Common myeloid progenitor, CD34-positive (primary cell): ENCODE measurements at regions not wholly inside any gene's neighbourhood (a gene's known extent, or its start where the extent isn't known, plus 50 kb on each side); places are given as distances from the start of the nearest gene placed in this dataset.

ENCODE experiments used
- CTCF ChIA-PET: fragments of 350-600 bp; sonication (Branson Sonifier 250); formaldehyde crosslinking; loops from one replicate; lab custom pipeline; 2021; ENCODE audit warnings: antibody characterized with exemption; lab: Charles Lee
- POLR2A ChIA-PET: fragments of 350-600 bp; sonication (Branson Sonifier 250); formaldehyde crosslinking; loops from one replicate; lab custom pipeline; 2021; ENCODE audit warnings: antibody characterized with exemption; lab: Charles Lee
- DNase-seq, 3 donors: peaks; one replicate each; pipeline versions ENCODE4 v3.0.0 to v3.0.0-alpha.2; 2013
- H3K27ac ChIP-seq, 2 experiments: 1 replicate in 1 of 2; 2 replicates in 1 of 2; pipeline ENCODE4 v1.7.0; 2013; ENCODE audit warnings: inconsistent platforms in 2 of 2, low read length in 2 of 2, mild to moderate bottlenecking in 2 of 2, low read depth in 1 of 2, moderate library complexity in 1 of 2; ENCODE audit not compliant: severe bottlenecking in 2 of 2, insufficient read depth in 1 of 2, poor library complexity in 1 of 2
- H3K27me3 ChIP-seq, 5 experiments: replicated peaks in 2 of 5; 1 replicate in 3 of 5; 2 replicates in 2 of 5; pipeline versions ENCODE4 v1.6.1 to v1.7.0; 2013; ENCODE audit warnings: low read length in 4 of 5, mild to moderate bottlenecking in 2 of 5, moderate library complexity in 2 of 5, inconsistent platforms in 1 of 5; ENCODE audit not compliant: insufficient read depth in 5 of 5, control insufficient read depth in 4 of 5
- H3K36me3 ChIP-seq, 4 experiments: 1 replicate in 2 of 4; 2 replicates in 2 of 4; pipeline versions ENCODE4 v1.6.1 to v1.7.0; 2013; ENCODE audit warnings: low read length in 3 of 4, control low read depth in 1 of 4, mild to moderate bottlenecking in 1 of 4; ENCODE audit not compliant: control insufficient read depth in 4 of 4, insufficient read depth in 4 of 4
- H3K4me1 ChIP-seq, 4 experiments: 1 replicate in 3 of 4; 2 replicates in 1 of 4; pipeline versions ENCODE4 v1.6.1 to v1.7.1; 2013; ENCODE audit warnings: low read length in 3 of 4, mild to moderate bottlenecking in 3 of 4, control low read depth in 1 of 4, inconsistent platforms in 1 of 4, moderate library complexity in 1 of 4; ENCODE audit not compliant: control insufficient read depth in 4 of 4, insufficient read depth in 4 of 4; ENCODE audit errors: control extremely low read depth in 1 of 4
- H3K4me3 ChIP-seq, 7 experiments: 1 replicate in 4 of 7; 2 replicates in 3 of 7; pipeline versions ENCODE4 v1.5.1 to v1.7.0; 2013; ENCODE audit warnings: mild to moderate bottlenecking in 7 of 7, low read length in 6 of 7, moderate library complexity in 6 of 7, inconsistent platforms in 2 of 7, low read depth in 2 of 7, control low read depth in 1 of 7; ENCODE audit not compliant: insufficient read depth in 4 of 7, control insufficient read depth in 1 of 7; ENCODE audit errors: extremely low read depth in 1 of 7
- H3K9me3 ChIP-seq, 5 experiments: 1 replicate in 4 of 5; 2 replicates in 1 of 5; pipeline versions ENCODE4 v1.6.1 to v1.7.1; 2013; ENCODE audit warnings: low read length in 4 of 5, mild to moderate bottlenecking in 2 of 5, inconsistent platforms in 1 of 5, low read depth in 1 of 5, moderate library complexity in 1 of 5; ENCODE audit not compliant: control insufficient read depth in 4 of 5, insufficient read depth in 2 of 5; ENCODE audit errors: control extremely low read depth in 1 of 5
- WGBS: methylation state at CpG from one replicate; pipeline ENCODE4 v1.1.5; 2013; ENCODE audit not compliant: insufficient coverage; 5-methylcytosine and 5-hydroxymethylcytosine counted together

DNA sequence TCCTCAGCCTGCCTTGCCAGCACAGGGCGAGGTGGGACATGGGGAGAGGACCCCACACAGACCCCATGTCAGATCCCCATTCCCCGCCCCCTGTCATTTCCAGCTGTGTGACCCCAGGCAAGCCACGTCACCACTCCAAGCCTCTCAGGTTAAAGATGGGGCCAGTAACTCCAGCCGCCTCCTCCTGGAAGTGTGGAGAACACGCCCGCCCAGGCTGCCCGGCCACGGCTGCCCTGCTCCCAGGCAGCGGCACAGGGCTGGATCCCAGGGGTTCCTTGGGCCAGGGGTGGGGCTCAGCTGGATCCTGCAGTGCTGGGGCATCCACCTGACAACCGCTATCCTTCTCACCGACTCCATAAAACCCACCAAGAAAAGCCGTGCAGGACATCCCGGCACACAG lies 86.1 kb downstream of the PDGFA start:
- no peaks in the 10 kb centered on the region for H3K36me3 ChIP-seq
- ChIA-PET CTCF (interaction anchor here (1.9 kb wide), 1 partner anchor 14 kb away, joined by 4 read pairs; no protein-coding TSS in a partner anchor), POLR2A (no interaction called here)
- H3K27ac ChIP-seq: no peak overlapping the region
- H3K27me3 ChIP-seq: peaks cover 0 to 3% (median 0%) of the 10 kb centered on the region in 5 experiments
- H3K9me3 ChIP-seq: no peaks in the 10 kb centered on the region
- peaks cover 0 to 6% (median 0%) of the 10 kb centered on the region in 4 experiments for H3K4me1 ChIP-seq
- H3K4me3 ChIP-seq: no peak overlapping the region
- 95% methylated on average over 13 of the region's 13 CpGs for WGBS
- no peak for DNase-seq

DNA sequence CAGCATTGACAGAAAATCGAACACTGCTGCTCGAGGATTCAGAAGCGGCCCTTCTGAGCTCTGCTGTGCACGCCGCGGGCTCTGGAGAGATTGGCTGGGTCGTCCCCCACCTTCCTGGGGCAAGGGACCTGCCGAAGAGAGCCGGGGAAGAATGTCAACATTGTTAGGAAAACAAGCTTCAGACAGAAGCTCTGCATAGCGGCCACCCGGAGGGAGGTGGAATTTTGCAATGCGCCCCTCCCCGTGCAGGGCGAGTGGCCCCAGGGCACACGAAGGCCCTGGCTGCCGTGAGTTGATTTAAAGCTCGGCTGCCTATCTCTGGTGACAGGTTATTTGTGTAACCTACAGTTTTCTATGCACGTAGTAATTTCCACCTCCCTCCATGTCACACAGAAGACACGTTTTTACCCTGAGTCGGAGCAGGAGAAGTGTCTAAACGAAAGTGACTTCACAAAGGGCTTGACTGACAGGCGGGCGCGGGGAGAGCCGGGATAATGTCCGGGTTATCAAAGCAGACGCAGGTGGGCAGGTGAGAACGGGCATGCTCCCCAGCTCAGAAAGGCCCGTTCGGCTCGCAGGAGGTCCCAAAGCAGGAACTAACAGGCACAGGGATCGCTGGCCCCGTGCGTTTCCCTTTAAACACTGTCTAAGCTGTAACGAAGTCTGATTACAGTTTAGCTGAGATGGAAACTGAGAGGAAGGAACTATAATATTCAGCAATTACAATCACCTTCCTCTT lies 84.6 kb downstream of the PDGFA start:
- WGBS: 33% methylated on average over 31 of the region's 35 CpGs
- Histone ChIP-seq H3K4me3 (peak overlapping the region in 4 of 7 experiments; percentile 20 to 75 (median 38)), H3K36me3 (no peaks in the 10 kb centered on the region), H3K27me3 (peaks cover 0 to 3% (median 0%) of the 10 kb centered on the region in 5 experiments), H3K27ac (no peak overlapping the region), H3K4me1 (peaks cover 0 to 6% (median 0%) of the 10 kb centered on the region in 4 experiments), H3K9me3 (no peaks in the 10 kb centered on the region)
- CTCF ChIA-PET: interaction anchor here (1.9 kb wide), 1 partner anchor 12 kb away, joined by 4 read pairs; no protein-coding TSS in a partner anchor
- POLR2A ChIA-PET: interaction anchor here (1.4 kb wide), 1 partner anchor 16 kb away, joined by 3 read pairs; no protein-coding TSS in a partner anchor
- peak in 2 of 3 donors; percentile 33 to 37 for DNase-seq

DNA sequence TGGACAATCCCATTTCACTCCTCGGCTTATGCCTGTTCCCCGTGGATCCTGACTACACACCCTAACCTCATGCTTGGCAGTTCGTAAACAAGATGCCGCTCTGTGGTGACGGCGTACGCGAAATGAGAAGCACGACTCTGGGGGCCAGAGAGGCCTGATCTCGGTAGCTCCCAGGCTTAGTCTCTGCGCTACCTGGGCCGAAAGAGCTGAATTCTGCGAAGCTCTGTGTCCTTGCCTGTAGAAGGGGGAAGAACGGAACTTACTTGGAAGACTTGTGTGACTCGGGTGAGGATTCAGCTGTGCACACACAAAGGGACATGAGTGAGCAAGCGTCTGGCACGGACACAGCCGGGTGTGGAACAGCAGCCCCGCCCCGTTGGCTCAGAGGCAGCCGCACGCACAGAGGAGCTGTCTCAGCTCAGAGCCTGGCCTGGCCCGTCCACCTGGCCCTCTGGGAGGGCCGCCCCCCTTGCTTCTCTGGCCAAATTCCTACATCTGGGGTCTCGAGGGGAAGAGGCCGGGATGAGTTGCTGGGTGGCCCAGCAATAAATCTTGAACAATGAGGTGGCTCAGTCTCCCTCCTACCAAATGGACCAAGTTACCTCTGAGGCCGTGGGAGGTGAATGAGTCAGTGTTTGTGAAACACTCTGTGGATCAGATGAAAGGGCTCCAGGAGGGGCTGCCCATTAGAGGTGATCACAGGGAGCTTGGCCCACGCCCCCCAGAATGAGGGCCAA lies 83.8 kb downstream of the PDGFA start:
- ChIA-PET POLR2A (interaction anchor here (1.4 kb wide), 1 partner anchor 15 kb away, joined by 3 read pairs; no protein-coding TSS in a partner anchor), CTCF (no interaction called here)
- no peak overlapping the region for H3K27ac ChIP-seq
- no peak for DNase-seq
- peaks cover 0 to 3% (median 0%) of the 10 kb centered on the region in 5 experiments for H3K27me3 ChIP-seq
- peak overlapping the region in 2 of 7 experiments; percentile 20 to 75 for H3K4me3 ChIP-seq
- peaks cover 0 to 6% (median 0%) of the 10 kb centered on the region in 4 experiments for H3K4me1 ChIP-seq
- WGBS: 94% methylated on average over 25 of the region's 28 CpGs
- H3K36me3 ChIP-seq: no peaks in the 10 kb centered on the region
- H3K9me3 ChIP-seq: no peaks in the 10 kb centered on the region

DNA sequence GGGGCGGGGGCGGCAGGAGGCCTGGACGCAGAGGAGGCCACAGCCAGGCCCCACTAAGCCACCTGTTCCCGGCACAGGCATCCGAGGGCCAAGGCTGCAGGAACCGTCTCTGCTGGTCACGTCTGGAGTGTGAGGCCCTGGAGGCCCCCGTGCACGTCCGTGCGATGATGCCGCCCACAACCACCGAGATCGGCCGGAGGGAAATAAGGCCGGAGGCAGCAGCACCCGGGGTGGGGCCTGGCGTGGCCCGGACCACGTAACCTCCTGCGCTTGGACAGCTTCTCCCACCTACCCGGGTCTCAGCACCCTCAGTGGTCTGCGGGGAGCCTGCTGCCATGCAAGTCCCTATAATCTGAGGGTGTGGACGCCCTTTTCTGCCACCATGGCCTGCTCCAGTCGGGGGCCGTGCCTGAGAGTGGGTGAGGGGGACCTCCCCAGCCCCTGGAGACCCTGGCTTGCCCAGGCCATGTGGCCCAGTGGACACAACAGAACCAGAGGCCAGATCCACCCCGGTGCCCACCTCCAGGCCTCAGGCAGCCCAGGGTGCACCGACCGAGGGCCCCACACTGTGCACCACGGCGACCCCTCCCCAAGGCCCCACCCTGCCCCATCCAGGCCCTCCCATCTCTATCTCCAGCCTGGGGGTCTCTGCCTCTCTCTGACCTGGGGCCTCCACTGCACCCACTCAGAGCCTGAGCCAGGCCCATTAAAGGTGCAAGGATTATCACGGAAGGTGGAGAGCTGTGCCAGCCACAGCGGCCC lies 83.1 kb downstream of the PDGFA start:
- ChIA-PET POLR2A (no interaction called here), CTCF (no interaction called here)
- no peak overlapping the region for H3K4me3 ChIP-seq
- H3K27ac ChIP-seq: no peak overlapping the region
- peaks cover 0 to 6% (median 0%) of the 10 kb centered on the region in 4 experiments for H3K4me1 ChIP-seq
- 90% methylated on average over 31 of the region's 33 CpGs for WGBS
- peaks cover 0 to 3% (median 0%) of the 10 kb centered on the region in 5 experiments for H3K27me3 ChIP-seq
- H3K9me3 ChIP-seq: no peaks in the 10 kb centered on the region
- no peak for DNase-seq
- H3K36me3 ChIP-seq: no peaks in the 10 kb centered on the region

DNA sequence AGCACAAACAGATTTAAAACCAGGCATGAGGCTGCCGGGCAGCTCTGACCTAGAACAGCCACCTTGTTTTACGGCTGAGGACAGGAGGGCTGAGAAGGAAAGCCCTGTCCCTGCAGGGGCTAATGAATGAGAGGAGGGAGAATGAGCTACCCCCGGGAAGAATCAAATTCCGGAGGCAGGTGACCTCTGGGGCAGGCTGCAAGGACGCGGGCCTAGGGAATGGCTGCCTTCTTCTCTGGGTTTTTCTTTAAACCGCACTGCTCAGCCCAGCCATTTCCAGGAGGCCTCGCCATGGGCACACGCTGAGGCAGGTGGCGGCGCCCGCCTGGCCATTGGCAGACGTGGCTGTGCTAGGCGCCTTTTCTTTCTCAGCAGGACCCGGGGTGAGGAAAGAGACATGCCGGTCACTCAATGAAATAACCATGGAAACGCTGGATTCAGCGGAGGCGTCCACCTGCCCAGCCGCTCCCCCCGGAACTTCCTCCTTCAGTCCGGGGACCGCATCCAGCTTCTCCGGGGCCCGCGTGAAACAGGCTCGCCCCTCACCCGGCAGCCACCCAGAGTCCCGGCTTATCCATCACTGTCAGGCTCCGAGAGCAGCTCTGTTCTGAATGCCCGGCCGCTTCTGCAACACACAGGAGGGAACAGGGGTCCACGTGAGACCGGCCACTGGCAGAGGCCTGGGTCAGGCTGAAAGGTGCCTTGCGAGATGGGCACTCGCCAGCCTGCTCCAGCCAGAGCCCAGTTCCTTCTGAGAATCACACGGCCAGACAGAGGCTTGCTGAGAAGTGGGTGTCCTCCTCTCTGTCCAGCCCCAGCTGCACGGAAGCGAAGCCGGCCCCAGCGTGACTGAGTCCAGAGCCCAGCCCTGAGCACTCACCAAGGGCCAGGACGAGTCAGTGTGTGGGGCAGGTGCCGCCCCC lies 82.1 kb downstream of the PDGFA start:
- Histone ChIP-seq H3K27ac (no peak overlapping the region), H3K27me3 (peaks cover 0 to 3% (median 0%) of the 10 kb centered on the region in 5 experiments), H3K36me3 (no peaks in the 10 kb centered on the region), H3K9me3 (no peaks in the 10 kb centered on the region), H3K4me3 (no peak overlapping the region), H3K4me1 (peaks cover 0 to 6% (median 0%) of the 10 kb centered on the region in 4 experiments)
- DNase-seq: no peak
- WGBS: 90% methylated on average over 40 of the region's 43 CpGs
- CTCF ChIA-PET: interaction anchor here (1.8 kb wide), 1 partner anchor 10 kb away, joined by 5 read pairs; no protein-coding TSS in a partner anchor
- POLR2A ChIA-PET: no interaction called here

DNA sequence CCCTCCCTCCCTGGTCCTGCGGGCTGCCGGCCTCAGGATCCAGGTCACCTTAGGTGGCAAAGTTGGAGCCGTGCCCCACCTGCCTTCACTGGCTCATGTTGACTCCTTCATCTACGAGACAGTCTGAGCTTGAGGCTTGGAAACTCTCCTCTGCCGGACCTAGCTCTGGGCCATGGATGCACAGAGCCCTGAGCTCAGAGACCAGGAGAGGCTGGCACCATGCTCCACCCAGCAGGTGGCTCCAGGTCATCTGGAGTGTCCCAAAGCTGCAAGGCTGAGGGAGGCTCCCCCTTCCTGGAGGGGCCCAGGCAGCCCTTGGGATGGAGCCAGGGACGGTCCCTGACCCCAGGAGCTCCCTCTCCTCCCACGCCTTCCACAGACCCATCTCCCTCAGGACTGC lies 81.3 kb downstream of the PDGFA start:
- H3K4me3 ChIP-seq: no peak overlapping the region
- peaks cover 0 to 3% (median 0%) of the 10 kb centered on the region in 5 experiments for H3K9me3 ChIP-seq
- peaks cover 0 to 3% (median 0%) of the 10 kb centered on the region in 5 experiments for H3K27me3 ChIP-seq
- H3K4me1 ChIP-seq: peaks cover 0 to 6% (median 0%) of the 10 kb centered on the region in 4 experiments
- DNase-seq: no peak
- H3K36me3 ChIP-seq: no peaks in the 10 kb centered on the region
- POLR2A ChIA-PET: no interaction called here
- CTCF ChIA-PET: interaction anchor here (1.8 kb wide), 1 partner anchor 9 kb away, joined by 5 read pairs; no protein-coding TSS in a partner anchor
- WGBS: 97% methylated on average over 6 of the region's 7 CpGs
- H3K27ac ChIP-seq: no peak overlapping the region
